HEK293T (cell line): ENCODE measurements at regions not wholly inside any gene's neighbourhood (a gene's known extent, or its start where the extent isn't known, plus 50 kb on each side); places are given as distances from the start of the nearest gene placed in this dataset.

ENCODE experiments used
- CTCF ChIA-PET: fragments of 350-600 bp; formaldehyde crosslinking; extraction: SDS; loops from one replicate; lab custom pipeline; 2021; ENCODE audit warnings: antibody characterized with exemption, inconsistent platforms; lab: Yijun Ruan, JAX
- POLR2A ChIA-PET: fragments of 350-600 bp; formaldehyde crosslinking; extraction: SDS; loops from one replicate; lab custom pipeline; 2020; ENCODE audit warnings: antibody characterized with exemption, inconsistent platforms; lab: Yijun Ruan, JAX
- DNase-seq: peaks from one replicate; pipeline ENCODE4 v3.0.0; 2012; ENCODE audit warnings: mixed read lengths; ENCODE audit errors: extremely low spot score
- ARNT ChIP-seq: fragments of 450-650 bp; IDR thresholded peaks from 2 replicates; pipeline ENCODE4 v1.6.1; 2017; ENCODE audit warnings: mild to moderate bottlenecking
- BHLHE40 ChIP-seq: fragments of 450-650 bp; IDR thresholded peaks from 2 replicates; pipeline ENCODE4 v1.6.1; 2016; ENCODE audit warnings: mild to moderate bottlenecking, moderate library complexity, borderline replicate concordance
- CTBP1 ChIP-seq: fragments of 450-650 bp; IDR thresholded peaks from 2 replicates; pipeline ENCODE4 v1.6.1; 2016; ENCODE audit warnings: borderline replicate concordance
- ELF4 ChIP-seq: fragments of 450-650 bp; IDR thresholded peaks from 2 replicates; pipeline ENCODE4 v1.6.1; 2017; ENCODE audit warnings: antibody characterized with exemption
- FOXA1 ChIP-seq: fragments of 450-650 bp; IDR thresholded peaks from 2 replicates; pipeline ENCODE4 v1.6.1; 2016; ENCODE audit warnings: mild to moderate bottlenecking
- FOXK2 ChIP-seq: fragments of 450-650 bp; IDR thresholded peaks from 2 replicates; pipeline ENCODE4 v1.6.1; 2016; ENCODE audit warnings: mild to moderate bottlenecking
- FOXM1 ChIP-seq: fragments of 450-650 bp; IDR thresholded peaks from 2 replicates; pipeline ENCODE4 v1.6.1; 2017; ENCODE audit warnings: mild to moderate bottlenecking, borderline replicate concordance
- HDGF ChIP-seq: fragments of 450-650 bp; IDR thresholded peaks from 2 replicates; pipeline ENCODE4 v1.6.1; 2017; ENCODE audit warnings: antibody characterized with exemption, borderline replicate concordance
- L3MBTL2 ChIP-seq: fragments of 450-650 bp; conservative IDR thresholded peaks from 2 replicates; pipeline ENCODE4 v1.6.1; 2016; ENCODE audit warnings: mild to moderate bottlenecking
- LEF1 ChIP-seq: fragments of 450-650 bp; IDR thresholded peaks from 2 replicates; pipeline ENCODE4 v1.6.1; 2017; ENCODE audit warnings: mild to moderate bottlenecking, borderline replicate concordance
- NFRKB ChIP-seq: fragments of 450-650 bp; IDR thresholded peaks from 2 replicates; pipeline ENCODE4 v1.6.1; 2016; ENCODE audit warnings: mild to moderate bottlenecking, moderate library complexity
- SP1 ChIP-seq: fragments of 450-650 bp; IDR thresholded peaks from 2 replicates; pipeline ENCODE4 v1.6.1; 2017
- SUZ12 ChIP-seq: fragments of 450-650 bp; IDR thresholded peaks from 2 replicates; pipeline ENCODE4 v1.6.1; 2016; ENCODE audit warnings: mild to moderate bottlenecking
- TARDBP ChIP-seq: fragments of 450-650 bp; IDR thresholded peaks from 2 replicates; pipeline ENCODE4 v1.6.1; 2016
- ZNF384 ChIP-seq: fragments of 450-650 bp; IDR thresholded peaks from 2 replicates; pipeline ENCODE4 v1.6.1; 2016
- TF ChIP-seq, protein P1 (sequence below): fragments of 450-650 bp; IDR thresholded peaks from 2 replicates; pipeline ENCODE4 v1.6.1; 2016

DNA sequence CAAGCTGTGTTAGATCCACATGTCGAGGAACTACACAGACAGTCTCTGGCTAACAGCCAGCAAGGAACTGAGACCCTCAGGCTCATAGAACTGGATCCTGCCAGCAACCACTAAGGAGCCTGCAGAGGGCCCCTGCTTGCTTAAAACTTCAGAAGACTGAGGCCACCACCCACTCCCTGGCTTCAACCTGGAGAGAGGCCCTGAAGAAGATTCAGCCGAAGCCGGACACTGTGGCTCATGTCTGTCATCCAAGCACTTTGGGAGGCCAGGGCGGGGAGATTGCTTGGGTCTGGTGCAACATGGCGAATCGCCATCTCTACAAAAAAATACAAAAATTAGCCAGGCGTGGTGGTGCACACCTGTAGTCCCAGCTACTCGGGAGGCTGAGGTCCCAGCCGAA is 92.6 kb upstream of the TMPRSS2 start:
- CTCF ChIA-PET: interaction anchor here (1.1 to 1.4 kb wide), 2 partner anchors 10 to 12 kb away, joined by 3 to 4 read pairs; no protein-coding TSS in a partner anchor
- no peak for TF ChIP-seq FOXK2
- no peak for DNase-seq
- POLR2A ChIA-PET: no interaction called here

DNA sequence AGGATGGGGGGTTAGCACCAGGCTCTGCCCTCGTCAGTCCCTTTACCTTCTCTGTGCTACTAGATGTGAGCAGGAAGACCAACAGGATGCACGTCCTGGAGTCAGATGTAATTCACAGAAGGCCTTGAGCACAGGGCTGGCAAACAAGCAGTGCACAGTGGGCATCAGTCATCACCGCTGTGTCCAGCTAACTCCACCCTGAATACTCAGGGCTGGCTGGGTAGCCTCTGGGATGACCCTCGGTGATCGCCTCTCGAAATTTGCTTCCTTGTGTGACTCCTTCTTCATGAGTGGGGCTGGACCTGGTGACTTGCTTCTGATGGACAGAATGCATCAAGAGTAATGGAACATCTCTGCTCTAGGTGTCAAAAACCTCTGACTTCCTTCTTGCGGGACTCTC is 92.2 kb upstream of the TMPRSS2 start:
- no peak for DNase-seq
- ChIA-PET CTCF (interaction anchor here (1.4 kb wide), 1 partner anchor 10 kb away, joined by 4 read pairs; no protein-coding TSS in a partner anchor), POLR2A (no interaction called here)
- TF ChIP-seq LEF1 (no peak), HDGF (no peak), SP1 (no peak), NFRKB (no peak), FOXM1 (no peak), FOXK2 (no peak), L3MBTL2 (no peak), ELF4 (no peak), SUZ12 (no peak), CTBP1 (no peak), BHLHE40 (no peak), FOXA1 (no peak), ZNF384 (no peak), ARNT (no peak), TARDBP (no peak)
- TF ChIP-seq, protein P1, sequence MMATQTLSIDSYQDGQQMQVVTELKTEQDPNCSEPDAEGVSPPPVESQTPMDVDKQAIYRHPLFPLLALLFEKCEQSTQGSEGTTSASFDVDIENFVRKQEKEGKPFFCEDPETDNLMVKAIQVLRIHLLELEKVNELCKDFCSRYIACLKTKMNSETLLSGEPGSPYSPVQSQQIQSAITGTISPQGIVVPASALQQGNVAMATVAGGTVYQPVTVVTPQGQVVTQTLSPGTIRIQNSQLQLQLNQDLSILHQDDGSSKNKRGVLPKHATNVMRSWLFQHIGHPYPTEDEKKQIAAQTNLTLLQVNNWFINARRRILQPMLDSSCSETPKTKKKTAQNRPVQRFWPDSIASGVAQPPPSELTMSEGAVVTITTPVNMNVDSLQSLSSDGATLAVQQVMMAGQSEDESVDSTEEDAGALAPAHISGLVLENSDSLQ: no peak

DNA sequence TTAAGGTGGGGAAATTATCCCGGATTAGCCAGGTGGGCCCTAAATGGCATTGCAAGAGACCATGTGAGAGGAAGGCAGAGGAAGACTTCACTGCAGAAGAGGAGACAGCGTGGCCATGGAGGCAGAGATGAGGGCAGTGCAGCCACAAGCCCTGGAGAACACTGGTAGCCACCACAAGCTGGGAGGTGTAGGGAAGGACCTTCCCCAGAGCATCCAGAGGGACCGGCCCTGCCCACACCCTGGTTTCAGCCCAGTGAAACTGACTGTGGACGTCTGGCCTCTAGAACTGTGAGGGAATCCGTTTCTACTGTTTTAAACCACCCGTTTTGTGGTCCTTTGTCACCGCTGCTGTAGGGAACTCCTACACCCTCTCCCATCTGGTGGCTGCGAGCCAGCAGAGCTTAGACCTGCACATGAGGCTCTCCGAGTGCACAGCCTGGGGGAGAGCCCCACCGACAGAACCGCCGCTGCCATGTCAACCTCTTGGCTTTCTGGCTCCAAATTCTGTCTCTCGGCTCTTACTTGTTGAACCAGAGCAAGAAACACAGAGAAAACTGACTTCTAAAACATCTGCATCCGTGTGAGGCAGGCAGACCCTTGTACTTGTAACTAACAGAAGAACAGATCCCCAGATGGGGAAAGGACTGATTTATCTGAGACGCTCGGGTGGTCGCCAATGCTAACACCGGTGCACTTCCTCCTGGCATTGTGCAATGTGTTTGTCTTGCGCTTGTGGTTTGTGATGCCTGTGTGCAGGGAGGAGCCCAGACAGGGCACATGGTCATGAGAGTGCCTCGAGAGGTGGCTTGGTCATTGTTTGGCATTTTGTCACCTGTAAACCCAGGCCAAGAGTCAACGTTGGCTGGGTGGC is 90.8 kb upstream of the TMPRSS2 start:
- ChIA-PET CTCF (no interaction called here), POLR2A (no interaction called here)
- no peak for DNase-seq
- TF ChIP-seq FOXM1: no peak
- no peak for TF ChIP-seq NFRKB
- TF ChIP-seq L3MBTL2: no peak
- no peak for TF ChIP-seq FOXK2
- no peak for TF ChIP-seq ELF4
- TF ChIP-seq BHLHE40: no peak
- TF ChIP-seq ARNT: no peak
- TF ChIP-seq, protein P1: no peak
- no peak for TF ChIP-seq LEF1
- no peak for TF ChIP-seq SUZ12
- TF ChIP-seq FOXA1: no peak
- no peak for TF ChIP-seq HDGF
- TF ChIP-seq CTBP1: no peak
- no peak for TF ChIP-seq ZNF384

DNA sequence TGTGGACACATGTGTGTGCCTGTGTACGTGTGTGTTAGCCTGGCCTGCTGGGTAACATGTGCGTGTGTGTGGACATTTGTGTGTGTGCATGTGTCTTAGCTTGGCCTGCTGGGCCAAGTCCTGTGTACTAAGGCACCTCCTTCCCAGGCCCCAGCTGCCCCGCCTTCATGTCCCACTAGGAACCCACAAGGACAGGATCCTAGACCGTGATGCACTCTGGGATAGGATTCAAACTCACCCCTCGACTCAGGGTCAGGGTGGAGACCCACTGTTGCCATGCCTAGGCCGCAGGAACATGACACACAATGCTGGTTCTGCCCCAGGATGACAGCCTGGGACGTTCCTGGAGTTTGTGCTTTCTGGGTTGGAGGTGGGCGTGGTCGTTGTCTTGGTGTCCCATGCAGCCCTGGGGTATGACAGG is 89.9 kb upstream of the TMPRSS2 start:
- ChIA-PET POLR2A (no interaction called here), CTCF (no interaction called here)

DNA sequence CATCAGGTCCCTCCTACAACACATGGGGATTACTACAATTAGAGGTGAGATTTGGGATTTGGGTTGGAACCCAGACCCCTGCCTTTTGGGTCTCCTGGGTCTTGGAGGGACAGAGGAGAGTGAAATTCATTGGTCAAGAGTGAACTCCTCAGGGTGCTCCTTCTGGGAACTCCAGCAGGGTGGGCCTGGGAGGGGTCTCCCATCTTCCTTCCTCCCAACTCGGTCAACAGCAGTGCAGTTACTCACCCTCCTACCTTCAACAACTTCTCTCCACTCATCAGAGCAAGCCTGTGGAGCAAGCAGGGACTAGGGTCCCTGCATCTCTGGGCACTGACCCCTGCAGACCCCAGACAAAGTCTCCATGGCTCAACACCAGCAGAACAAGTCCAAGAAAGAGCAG is 89.3 kb upstream of the TMPRSS2 start:
- POLR2A ChIA-PET: no interaction called here
- TF ChIP-seq TARDBP (no peak), FOXA1 (no peak), LEF1 (no peak), NFRKB (no peak), SP1 (no peak), BHLHE40 (no peak), FOXM1 (no peak), ELF4 (no peak), ZNF384 (no peak), ARNT (no peak), HDGF (no peak), SUZ12 (no peak), L3MBTL2 (no peak), FOXK2 (no peak)
- TF ChIP-seq, protein P1: no peak

More for the DNA sequence above, 89.9 kb upstream of the TMPRSS2 start:
- no peak for TF ChIP-seq BHLHE40
- no peak for TF ChIP-seq ELF4
- no peak for TF ChIP-seq HDGF
- TF ChIP-seq, protein P1: no peak
- TF ChIP-seq SUZ12: no peak
- TF ChIP-seq CTBP1: no peak
- no peak for TF ChIP-seq L3MBTL2
- no peak for TF ChIP-seq SP1
- no peak for TF ChIP-seq NFRKB
- TF ChIP-seq FOXK2: no peak
- TF ChIP-seq FOXM1: no peak
- DNase-seq: no peak

More for the DNA sequence above, 89.3 kb upstream of the TMPRSS2 start:
- no peak for DNase-seq
- CTCF ChIA-PET: no interaction called here
